Anterior cingulate cortex (tissue), 58 donors: ENCODE measurements at regions not wholly inside any gene's neighbourhood (a gene's known extent, or its start where the extent isn't known, plus 50 kb on each side); places are given as distances from the start of the nearest gene placed in this dataset.

ENCODE experiments used
- DNase-seq, 58 donors: peaks; one replicate each; lab custom pipeline; 2025; lab: John Stamatoyannopoulos, UW

GRCh38 chr5:3009605-3010004 lies 258.1 kb upstream of the IRX2 start:
- no peak for DNase-seq

GRCh38 chr5:3007577-3007976 lies 256.1 kb upstream of the IRX2 start:
- DNase-seq = no peak

- DNase-seq = no peak
These were observed 255.6 kb upstream of the IRX2 start for GRCh38 chr5:3006961-3007551.

- DNase-seq = no peak
These were observed 255.0 kb upstream of the IRX2 start for GRCh38 chr5:3006526-3006925.

- DNase-seq = no peak
These were observed 253.0 kb upstream of the IRX2 start for GRCh38 chr5:3004361-3005080.

- no peak for DNase-seq
These were observed 250.8 kb upstream of the IRX2 start for GRCh38 chr5:3002230-3002629.

- no peak for DNase-seq
These were observed 249.2 kb upstream of the IRX2 start for GRCh38 chr5:3000631-3001030.

- no peak for DNase-seq
These were observed 248.4 kb upstream of the IRX2 start for GRCh38 chr5:2999926-3000325.

- no peak for DNase-seq
These were observed 246.6 kb upstream of the IRX2 start for GRCh38 chr5:2998106-2998505.

GRCh38 chr5:2997179-2997578 lies 245.7 kb upstream of the IRX2 start:
- DNase-seq = no peak

- DNase-seq = no peak
These were observed 245.2 kb upstream of the IRX2 start for GRCh38 chr5:2996687-2997086.

GRCh38 chr5:2996248-2996647 lies 244.8 kb upstream of the IRX2 start:
- no peak for DNase-seq

- DNase-seq = no peak
These were observed 244.2 kb upstream of the IRX2 start for GRCh38 chr5:2995667-2996066.

- DNase-seq = no peak
These were observed 243.6 kb upstream of the IRX2 start for GRCh38 chr5:2995035-2995434.

- no peak for DNase-seq
These were observed 242.3 kb upstream of the IRX2 start for GRCh38 chr5:2993771-2994170.

GRCh38 chr5:2993301-2993700 lies 241.8 kb upstream of the IRX2 start:
- DNase-seq = no peak

GRCh38 chr5:2992806-2993205 lies 241.3 kb upstream of the IRX2 start:
- DNase-seq = no peak

GRCh38 chr5:2991884-2992283 lies 240.4 kb upstream of the IRX2 start:
- no peak for DNase-seq

- DNase-seq = no peak
These were observed 238.0 kb upstream of the IRX2 start for GRCh38 chr5:2989517-2989916.

GRCh38 chr5:2986301-2986700 lies 234.8 kb upstream of the IRX2 start:
- DNase-seq = no peak

- no peak for DNase-seq
These were observed 234.2 kb upstream of the IRX2 start for GRCh38 chr5:2985718-2986117.

GRCh38 chr5:2983583-2984300 lies 232.3 kb upstream of the IRX2 start:
- no peak for DNase-seq
